Natural killer cell (primary cell): ENCODE measurements at regions not wholly inside any gene's neighbourhood (a gene's known extent, or its start where the extent isn't known, plus 50 kb on each side); places are given as distances from the start of the nearest gene placed in this dataset.

ENCODE experiments used
- ATAC-seq, 3 donors: fragments of 150-1000 bp in 2 of 3; fragments of 200-7000 bp in 1 of 3; cut with Tn5 transposase; 1 replicate in 1 of 3; 2 replicates in 2 of 3; pipeline ENCODE4 v1.10.0; 2021; ENCODE audit warnings: mild to moderate bottlenecking in 2 of 3, moderate library complexity in 2 of 3
- DNase-seq, 2 donors: peaks; one replicate each; pipeline versions ENCODE4 v3.0.0 to v3.0.0-alpha.2; 2013 to 2021; ENCODE audit warnings: mixed read lengths in 1 of 2
- H3K27ac ChIP-seq: one replicate; pipeline ENCODE4 v1.5.1; 2013; ENCODE audit warnings: mild to moderate bottlenecking, low read length
- H3K27me3 ChIP-seq: one replicate; pipeline ENCODE4 v1.6.1; 2013; ENCODE audit warnings: low read length; ENCODE audit not compliant: control insufficient read depth, insufficient read depth
- H3K36me3 ChIP-seq: one replicate; pipeline ENCODE4 v1.6.1; 2013; ENCODE audit warnings: low read length; ENCODE audit not compliant: control insufficient read depth, insufficient read depth
- H3K4me1 ChIP-seq: one replicate; pipeline ENCODE4 v1.6.1; 2013; ENCODE audit warnings: low read length; ENCODE audit not compliant: control insufficient read depth, insufficient read depth
- H3K4me3 ChIP-seq: one replicate; pipeline ENCODE4 v1.5.1; 2013; ENCODE audit warnings: low read length
- H3K9me3 ChIP-seq: one replicate; pipeline ENCODE4 v1.6.1; 2013; ENCODE audit warnings: low read length; ENCODE audit not compliant: control insufficient read depth, insufficient read depth
- H3K27ac Mint-ChIP-seq, 2 donors: one replicate each; pipeline ENCODE4 v1.8.0; 2022; ENCODE audit warnings: mild to moderate bottlenecking in 2 of 2, mixed read lengths in 2 of 2, moderate library complexity in 1 of 2
- H3K27me3 Mint-ChIP-seq, 2 donors: one replicate each; pipeline ENCODE4 v1.8.0; 2022; ENCODE audit warnings: low read depth in 2 of 2, mixed read lengths in 2 of 2
- H3K36me3 Mint-ChIP-seq: one replicate; pipeline ENCODE4 v1.8.0; 2022; ENCODE audit warnings: mixed read lengths
- H3K4me1 Mint-ChIP-seq, 2 donors: one replicate each; pipeline ENCODE4 v1.8.0; 2022; ENCODE audit warnings: mixed read lengths in 2 of 2
- H3K4me3 Mint-ChIP-seq: one replicate; pipeline ENCODE4 v1.8.0; 2022; ENCODE audit warnings: mild to moderate bottlenecking, moderate library complexity, mixed read lengths
- H3K9me3 Mint-ChIP-seq, 2 donors: one replicate each; pipeline ENCODE4 v1.8.0; 2022; ENCODE audit warnings: mixed read lengths in 2 of 2
- CTCF ChIP-seq: fragments of 200-600 bp; IDR thresholded peaks from one replicate; pipeline ENCODE4 v1.8.0; 2022; ENCODE audit warnings: antibody characterized with exemption
- WGBS: methylation state at CpG from one replicate; pipeline ENCODE4 v1.1.7; 2013; ENCODE audit warnings: missing lambda C conversion rate; ENCODE audit not compliant: insufficient coverage; 5-methylcytosine and 5-hydroxymethylcytosine counted together
- intact Hi-C: fragments of 100-400 bp; cut with micrococcal nuclease; formaldehyde crosslinking; loops from one replicate; pipeline ENCODE4 v1.14.2; 2022

GRCh38 chr16:48961546-48961945, 320.1 kb downstream of the CBLN1 start:
- WGBS: 85% methylated on average over 4 of the region's 4 CpGs
- Histone ChIP-seq H3K27me3 (no peaks in the 10 kb centered on the region), H3K4me3 (no peak overlapping the region), H3K9me3 (no peaks in the 10 kb centered on the region), H3K4me1 (no peaks in the 10 kb centered on the region), H3K27ac (no peak overlapping the region), H3K36me3 (no peaks in the 10 kb centered on the region)
- no peak for DNase-seq
- ATAC-seq: no peak
- no peak for TF ChIP-seq CTCF
- Mint-ChIP-seq H3K27me3 (no peaks in the 10 kb centered on the region), H3K9me3 (no peaks in the 10 kb centered on the region), H3K27ac (no peak overlapping the region), H3K4me1 (no peaks in the 10 kb centered on the region), H3K36me3 (no peaks in the 10 kb centered on the region), H3K4me3 (no peak overlapping the region)
- intact Hi-C loops: no loop called here

- H3K27me3 ChIP-seq: no peaks in the 10 kb centered on the region
- H3K4me3 Mint-ChIP-seq: no peak overlapping the region
- H3K4me1 Mint-ChIP-seq: no peaks in the 10 kb centered on the region
- ATAC-seq (no peak), DNase-seq (no peak)
- no peaks in the 10 kb centered on the region for H3K36me3 ChIP-seq
- no peaks in the 10 kb centered on the region for H3K4me1 ChIP-seq
- H3K36me3 Mint-ChIP-seq: no peaks in the 10 kb centered on the region
- 83% methylated on average over 5 of the region's 5 CpGs for WGBS
- H3K9me3 Mint-ChIP-seq: no peaks in the 10 kb centered on the region
- intact Hi-C loops: no loop called here
- H3K27ac ChIP-seq: no peak overlapping the region
- no peak for TF ChIP-seq CTCF
- no peak overlapping the region for H3K27ac Mint-ChIP-seq
- H3K4me3 ChIP-seq: no peak overlapping the region
- H3K27me3 Mint-ChIP-seq: no peaks in the 10 kb centered on the region
- no peaks in the 10 kb centered on the region for H3K9me3 ChIP-seq
Measured at GRCh38 chr16:48960830-48961229, 320.8 kb downstream of the CBLN1 start.

GRCh38 chr16:48959747-48960146, 321.9 kb downstream of the CBLN1 start:
- no peaks in the 10 kb centered on the region for H3K9me3 Mint-ChIP-seq
- intact Hi-C loops: no loop called here
- no peaks in the 10 kb centered on the region for H3K36me3 ChIP-seq
- ATAC-seq: no peak
- H3K9me3 ChIP-seq: no peaks in the 10 kb centered on the region
- H3K27me3 Mint-ChIP-seq: no peaks in the 10 kb centered on the region
- H3K4me3 ChIP-seq: no peak overlapping the region
- no peak overlapping the region for H3K27ac Mint-ChIP-seq
- H3K27me3 ChIP-seq: no peaks in the 10 kb centered on the region
- H3K27ac ChIP-seq: no peak overlapping the region
- no peaks in the 10 kb centered on the region for H3K4me1 ChIP-seq
- no peak for DNase-seq
- H3K36me3 Mint-ChIP-seq: no peaks in the 10 kb centered on the region
- no peaks in the 10 kb centered on the region for H3K4me1 Mint-ChIP-seq
- no peak overlapping the region for H3K4me3 Mint-ChIP-seq
- no peak for TF ChIP-seq CTCF

- intact Hi-C loops: no loop called here
- no peak overlapping the region for H3K4me3 Mint-ChIP-seq
- no peaks in the 10 kb centered on the region for H3K36me3 Mint-ChIP-seq
- ATAC-seq (no peak), DNase-seq (no peak)
- H3K4me1 ChIP-seq: no peaks in the 10 kb centered on the region
- whole genome bisulfite sequencing: 68% methylated on average over 3 of the region's 3 CpGs
- H3K27me3 ChIP-seq: no peaks in the 10 kb centered on the region
- no peak for TF ChIP-seq CTCF
- no peaks in the 10 kb centered on the region for H3K9me3 Mint-ChIP-seq
- H3K4me3 ChIP-seq: no peak overlapping the region
- H3K27ac ChIP-seq: no peak overlapping the region
- no peak overlapping the region for H3K27ac Mint-ChIP-seq
- no peaks in the 10 kb centered on the region for H3K9me3 ChIP-seq
- no peaks in the 10 kb centered on the region for H3K36me3 ChIP-seq
- no peaks in the 10 kb centered on the region for H3K27me3 Mint-ChIP-seq
- no peaks in the 10 kb centered on the region for H3K4me1 Mint-ChIP-seq
Measured at GRCh38 chr16:48959204-48959603, 322.4 kb downstream of the CBLN1 start.
